ENCODE measurements at regions not wholly inside any gene's neighbourhood (a gene's known extent, or its start where the extent isn't known, plus 50 kb on each side); places are given as distances from the start of the nearest gene placed in this dataset.

DNA sequence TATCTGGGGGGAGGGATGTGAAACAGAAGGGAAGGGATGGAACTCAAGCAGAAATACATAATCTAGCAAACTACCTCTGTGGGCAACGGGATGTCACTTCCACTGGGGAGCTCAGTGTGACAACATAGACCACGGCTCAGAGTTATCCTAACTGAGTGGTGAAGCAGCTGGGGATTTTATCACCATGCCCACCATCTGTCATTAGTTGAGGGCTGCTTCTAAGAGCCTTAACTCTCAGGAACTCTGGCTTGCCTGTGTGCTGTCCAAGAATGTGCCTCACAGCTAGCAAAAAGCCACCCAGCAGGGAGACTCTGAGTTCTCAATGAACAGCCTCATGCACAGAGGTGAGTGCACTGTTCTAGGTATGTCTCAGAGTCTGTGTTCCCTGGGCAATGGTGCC is 90.6 kb upstream of the CXCL14 start:
- no peak for DNase-seq (ENCODE audit: low read depth in 4 of 4, low spot score in 3 of 4)

DNA sequence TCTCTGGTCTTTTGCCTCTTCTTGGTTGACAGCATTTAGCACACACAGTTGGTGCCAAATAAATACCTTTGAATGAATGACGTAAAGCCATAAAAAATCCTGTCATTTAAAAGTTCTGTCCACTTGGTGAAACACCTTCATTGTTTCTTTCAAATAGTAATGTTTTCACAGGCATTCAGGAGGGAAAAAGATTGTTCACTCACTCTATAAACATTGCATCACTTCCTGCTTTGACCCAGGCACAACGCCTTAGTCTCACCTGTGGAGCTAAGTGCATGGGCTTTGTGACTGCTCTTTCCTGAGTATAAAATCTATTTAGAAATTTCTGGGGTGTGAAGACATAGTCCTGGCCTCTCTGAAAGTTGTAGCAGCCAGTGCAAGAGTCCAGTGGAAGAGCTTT is 88.9 kb upstream of the CXCL14 start:
- no peak for DNase-seq (ENCODE audit: low read depth in 4 of 4, low spot score in 3 of 4)

DNA sequence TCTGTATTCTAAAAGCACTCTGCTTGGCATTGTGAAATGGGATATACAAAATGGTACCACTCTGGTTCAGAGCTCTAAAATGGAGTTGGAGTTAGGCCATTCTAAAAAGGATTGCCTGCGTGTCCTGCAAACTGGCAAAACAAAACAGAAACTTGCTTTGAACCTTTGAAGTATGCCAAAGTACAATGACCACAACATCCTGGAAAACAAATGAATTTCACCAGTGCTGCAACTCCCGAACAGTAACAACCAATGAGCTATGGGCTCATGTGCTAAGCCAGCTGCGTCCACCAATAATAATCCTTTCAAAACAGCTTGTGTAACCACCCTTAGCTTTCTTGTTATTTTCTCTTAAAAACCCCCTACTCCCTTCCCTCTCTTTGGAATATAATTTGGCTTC is 88.4 kb upstream of the CXCL14 start:
- DNase-seq (ENCODE audit: low read depth in 4 of 4, low spot score in 3 of 4) = no peak

DNA sequence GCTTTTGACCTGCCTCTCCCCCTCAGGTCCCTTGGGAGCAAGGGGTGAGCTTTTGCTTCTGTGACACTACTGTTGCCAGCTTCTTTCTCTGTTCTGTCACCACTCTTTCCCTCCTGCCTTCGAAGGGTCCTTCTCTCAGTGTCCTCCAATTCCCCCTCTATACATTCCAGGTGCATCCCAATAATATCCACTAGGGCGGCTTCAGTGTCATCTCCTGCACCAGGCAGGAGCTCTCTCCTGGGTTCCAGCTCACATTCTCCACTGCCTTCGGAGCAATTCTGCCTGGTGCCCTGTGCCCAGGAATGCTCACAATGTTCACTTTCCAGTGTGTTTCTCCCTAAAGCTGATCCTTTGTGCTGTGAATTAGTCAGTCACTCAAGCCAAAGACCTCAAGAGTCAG is 83.9 kb upstream of the CXCL14 start:
- no peak for DNase-seq (ENCODE audit: low read depth in 4 of 4, low spot score in 3 of 4)

DNA sequence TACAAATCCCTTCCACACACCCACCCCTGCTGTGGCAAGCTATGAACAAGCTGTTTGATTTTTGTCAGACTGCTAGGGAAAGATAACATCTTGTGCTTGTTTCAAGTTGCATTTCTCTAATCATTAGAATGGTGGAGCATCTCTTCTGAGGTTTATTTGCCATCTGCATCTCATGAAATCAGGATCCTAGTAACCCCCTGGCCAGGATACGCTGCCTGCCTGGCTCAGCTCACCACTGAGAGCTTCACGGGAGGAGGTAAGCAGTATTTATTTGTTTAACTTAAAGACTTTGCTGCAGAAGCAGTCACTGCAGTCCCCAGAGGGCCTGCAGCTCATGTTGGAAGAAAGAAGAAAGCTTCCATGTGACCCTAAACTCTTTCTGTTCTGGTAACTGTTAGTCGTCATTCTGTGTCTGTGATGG is 83.3 kb upstream of the CXCL14 start:
- no peak for DNase-seq (ENCODE audit: low read depth in 4 of 4, low spot score in 3 of 4)

DNA sequence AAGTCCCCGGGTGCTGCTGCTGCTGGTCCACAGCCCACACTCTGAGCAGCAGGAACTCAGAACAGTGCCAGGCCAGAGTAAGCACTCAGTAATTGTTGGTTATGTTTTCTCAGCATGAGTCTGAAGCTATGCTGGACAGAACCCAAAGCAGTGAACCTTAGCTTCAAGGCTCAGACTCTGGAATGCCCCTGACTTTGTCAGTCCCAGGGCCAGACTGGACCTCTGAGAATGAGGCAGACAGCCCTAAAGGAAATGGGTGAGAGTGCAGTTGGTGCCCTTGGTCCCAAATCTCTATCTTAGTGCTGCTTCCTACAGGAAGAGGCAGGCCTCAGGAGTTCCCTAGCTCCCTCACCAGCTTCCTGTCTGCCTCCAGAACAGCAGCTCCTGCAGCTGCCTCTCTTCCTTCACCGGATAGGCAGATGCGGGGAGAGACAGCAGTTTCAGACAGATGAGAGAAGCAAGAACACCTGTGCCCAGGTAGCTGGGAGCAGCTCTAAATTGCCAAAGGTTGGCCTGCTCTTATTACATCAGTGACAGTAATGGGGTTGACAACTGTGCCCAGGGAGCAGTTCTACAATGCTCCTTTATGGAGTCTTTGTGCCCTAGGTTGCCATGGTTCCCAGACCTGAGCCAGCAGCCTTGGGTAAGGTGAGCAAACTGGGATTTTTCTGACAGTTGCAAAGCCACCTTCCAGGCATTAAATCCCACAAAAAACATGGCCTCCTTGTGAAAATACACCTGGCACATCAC is 82.2 kb upstream of the CXCL14 start:
- peak in 2 of 4 donors; percentile 3 to 20 for DNase-seq (ENCODE audit: low read depth in 4 of 4, low spot score in 3 of 4)

DNA sequence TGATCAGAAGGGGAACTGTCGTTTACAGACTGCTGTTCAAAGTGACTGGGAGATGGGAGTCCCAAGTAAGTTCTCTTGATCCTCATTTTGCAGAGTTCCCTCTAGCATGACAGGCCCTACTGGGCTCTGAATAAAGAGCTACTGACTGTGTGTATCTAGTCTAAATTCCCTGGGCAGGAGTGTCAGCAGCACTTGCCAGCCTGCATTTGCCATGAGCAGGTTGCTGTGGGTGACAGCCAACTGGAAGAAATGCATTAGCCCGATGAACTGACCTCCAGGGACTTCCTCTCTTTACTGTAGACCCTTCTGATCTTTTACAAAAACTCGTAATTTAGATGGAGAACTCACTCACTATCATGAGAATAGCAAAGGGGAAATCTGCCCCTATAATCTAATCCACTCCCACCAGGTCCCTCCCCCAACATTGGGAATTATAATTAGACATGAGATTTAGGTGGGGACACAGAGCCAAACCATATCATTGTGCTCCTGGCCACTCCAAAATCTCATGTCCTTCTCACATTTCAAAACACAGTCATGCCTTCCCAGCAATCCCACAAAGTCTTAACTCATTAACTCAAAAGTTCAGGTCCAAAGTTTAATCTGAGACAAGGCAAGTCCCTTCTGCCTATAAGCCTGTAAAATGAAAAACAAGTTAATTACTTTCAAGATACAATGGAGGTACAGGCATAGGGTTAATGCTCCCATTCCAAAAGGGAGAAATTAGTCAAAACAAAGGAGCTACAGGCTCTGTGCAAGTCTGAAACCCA is 78.9 kb upstream of the CXCL14 start:
- no peak for DNase-seq (ENCODE audit: low read depth in 4 of 4, low spot score in 3 of 4)

DNA sequence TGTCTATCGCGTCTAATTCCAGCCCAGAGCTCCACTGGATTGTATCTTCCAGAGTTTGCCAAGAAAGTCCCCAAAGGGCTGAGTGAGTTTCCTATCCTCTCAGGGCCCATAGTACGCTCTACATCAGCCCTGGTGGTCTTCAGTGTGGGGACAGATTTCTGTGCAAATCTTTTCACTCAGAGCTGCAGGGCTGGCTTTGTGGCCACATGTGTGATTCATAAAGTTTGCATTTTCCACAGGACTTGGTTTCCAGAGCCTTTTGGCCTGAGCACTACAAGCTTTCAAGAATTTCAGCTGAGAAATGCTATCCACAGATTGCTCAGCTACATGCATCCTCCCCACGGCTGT is 76.7 kb upstream of the CXCL14 start:
- DNase-seq (ENCODE audit: low read depth in 4 of 4, low spot score in 3 of 4) = no peak

DNA sequence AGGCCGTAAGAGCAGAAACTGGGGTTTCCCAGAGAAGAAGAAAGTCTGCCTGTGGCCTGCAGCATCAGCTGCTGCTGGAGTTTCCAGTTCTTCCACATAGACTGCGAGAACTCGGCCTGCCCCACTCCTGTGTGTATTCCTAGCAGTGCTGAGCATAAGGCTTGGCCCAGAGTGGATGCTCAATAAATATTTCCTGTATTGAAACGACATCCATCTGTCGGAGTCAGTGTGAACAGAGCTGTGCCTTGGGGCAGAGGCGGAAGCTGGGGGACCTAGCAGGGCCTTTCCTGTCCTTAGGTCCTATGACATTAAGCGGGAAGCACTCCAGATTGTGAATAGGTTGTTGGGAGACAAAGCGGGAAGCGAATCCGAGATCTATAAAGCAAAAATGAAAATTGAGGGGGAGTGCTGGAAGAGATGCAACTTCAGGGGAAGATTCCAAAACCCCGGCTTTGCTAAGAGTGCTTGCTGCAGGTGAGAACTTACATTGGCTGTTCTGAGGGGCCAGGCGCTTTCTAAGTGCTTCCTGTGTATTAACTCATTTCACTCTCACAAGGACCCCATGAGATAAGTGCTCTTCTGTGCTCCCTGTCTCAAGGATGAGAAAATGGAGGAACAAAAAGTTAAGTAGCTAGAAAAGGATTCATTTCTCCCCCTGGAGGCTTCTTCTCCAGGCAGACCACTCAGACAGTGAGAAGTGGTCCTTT is 76.1 kb upstream of the CXCL14 start:
- DNase-seq (ENCODE audit: low read depth in 4 of 4, low spot score in 3 of 4) = no peak

DNA sequence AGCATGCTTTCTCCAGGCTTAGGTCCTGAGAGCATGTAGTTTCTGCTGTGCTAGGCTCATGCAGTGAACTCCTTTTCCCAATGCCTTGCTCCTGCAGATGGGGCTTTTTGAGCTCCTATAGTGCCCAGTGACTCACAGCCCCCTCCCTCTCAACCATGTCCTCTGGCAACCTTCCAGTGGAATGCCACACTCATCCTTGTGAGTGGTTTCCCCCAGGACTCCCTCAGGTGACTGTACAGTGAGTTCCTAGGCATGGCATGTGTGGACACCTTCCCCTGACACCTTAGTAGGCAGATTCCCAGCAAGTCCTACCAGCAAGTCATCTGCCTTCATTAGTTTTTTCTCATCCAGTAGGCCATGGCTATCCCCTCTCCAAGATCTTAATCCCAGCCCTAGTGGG is 72.4 kb upstream of the CXCL14 start:
- no peak for DNase-seq (ENCODE audit: low read depth in 4 of 4, low spot score in 3 of 4)

DNA sequence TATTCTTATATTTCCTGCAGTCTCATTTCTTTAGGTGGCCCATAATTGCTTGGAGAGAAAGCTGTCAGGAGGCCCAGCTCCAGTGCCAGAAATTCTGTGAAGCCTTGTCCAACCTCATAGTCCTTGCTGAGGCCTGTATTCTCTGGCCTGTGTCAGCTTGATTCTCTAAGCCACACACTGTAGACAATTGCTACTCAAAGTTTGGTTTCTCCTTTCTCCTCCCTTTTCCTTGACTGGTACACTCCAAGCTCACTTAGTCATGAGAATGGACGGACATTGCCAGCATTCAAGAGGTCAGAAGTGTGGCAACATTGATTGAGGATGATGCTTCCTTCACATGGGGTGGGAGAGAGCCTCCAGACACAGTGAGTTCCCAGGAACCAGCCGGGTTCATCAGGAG is 71.3 kb upstream of the CXCL14 start:
- no peak for DNase-seq (ENCODE audit: low read depth in 4 of 4, low spot score in 3 of 4)

DNA sequence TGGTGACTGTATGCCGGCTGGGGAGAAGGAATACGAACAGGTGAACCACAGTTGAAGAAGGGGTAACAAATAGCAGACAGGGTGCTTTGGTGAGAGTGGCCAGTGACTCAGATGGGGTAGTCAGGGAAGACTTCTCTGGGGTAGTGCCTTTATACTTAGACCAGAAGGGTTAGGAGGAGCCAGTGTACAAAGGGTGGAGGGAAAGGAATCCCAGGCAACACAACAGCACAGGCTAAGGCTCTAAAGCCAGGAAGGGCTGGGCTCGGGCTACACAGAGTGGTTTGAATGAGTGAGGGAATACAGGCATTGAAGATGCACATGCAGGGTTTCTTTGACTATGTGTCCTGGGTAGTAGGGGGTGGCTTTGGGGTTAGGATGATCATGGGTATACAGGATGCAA is 70.6 kb upstream of the CXCL14 start:
- no peak for DNase-seq (ENCODE audit: low read depth in 4 of 4, low spot score in 3 of 4)

DNA sequence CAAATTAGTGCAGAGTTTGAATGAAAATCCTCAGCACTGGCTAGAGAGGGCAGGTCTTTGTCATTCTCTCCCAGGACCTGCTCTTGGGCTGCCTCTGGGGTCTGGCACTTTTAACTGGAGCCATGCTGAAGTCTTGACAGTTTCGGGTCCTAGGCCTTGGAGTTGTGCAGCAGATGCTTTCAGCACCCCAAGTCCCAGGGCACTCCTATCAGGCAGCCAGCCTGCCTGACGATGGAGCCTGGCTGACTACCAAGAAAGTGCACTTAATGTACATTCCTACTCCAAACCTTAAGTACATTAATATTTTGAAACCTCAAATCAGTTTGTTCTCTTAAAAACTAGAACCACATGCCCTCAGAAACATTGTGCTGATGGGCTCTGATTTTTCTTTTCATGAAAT is 69.3 kb upstream of the CXCL14 start:
- DNase-seq (ENCODE audit: low read depth in 4 of 4, low spot score in 3 of 4) = no peak

DNA sequence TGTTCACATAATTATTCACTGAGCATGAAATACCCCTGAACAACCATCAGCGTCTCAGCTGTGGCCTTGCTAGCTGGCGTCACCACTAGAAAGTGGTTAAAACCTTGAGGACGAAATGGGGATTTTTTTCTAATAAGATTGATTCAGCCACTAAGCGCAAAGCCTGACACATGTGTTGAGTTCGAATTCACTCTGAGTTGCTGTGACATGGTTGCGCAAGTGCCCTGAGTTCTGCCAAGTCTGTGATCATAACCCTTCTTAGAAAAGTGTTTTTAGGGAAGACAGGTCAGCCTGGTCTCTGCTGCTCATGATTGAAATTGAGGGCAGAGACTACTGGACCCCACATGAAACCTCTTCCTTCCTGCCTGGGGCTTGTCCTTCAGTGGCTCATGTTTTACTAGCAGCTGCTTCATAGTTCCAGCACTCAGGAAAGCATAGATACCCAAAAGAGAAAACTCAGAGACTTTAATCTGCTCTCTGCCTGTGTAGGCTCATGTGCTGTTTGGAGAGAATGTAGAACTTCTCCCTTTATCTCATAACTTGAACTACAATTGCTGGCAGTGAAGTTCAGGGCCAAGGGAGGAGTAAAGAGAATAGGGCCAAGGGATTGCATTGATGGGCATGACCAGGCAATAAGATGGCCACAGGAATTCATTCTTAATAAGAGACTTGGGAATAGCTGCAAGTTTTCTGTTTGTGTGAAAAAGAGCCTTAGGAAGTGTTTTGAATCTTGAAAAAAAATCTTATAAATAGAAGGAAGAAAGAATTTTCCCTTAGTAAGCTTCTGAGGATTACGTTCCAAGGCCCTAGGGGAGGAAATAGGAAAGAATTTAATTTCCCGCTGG is 66.8 kb upstream of the CXCL14 start:
- no peak for DNase-seq (ENCODE audit: low read depth in 4 of 4, low spot score in 3 of 4)

DNA sequence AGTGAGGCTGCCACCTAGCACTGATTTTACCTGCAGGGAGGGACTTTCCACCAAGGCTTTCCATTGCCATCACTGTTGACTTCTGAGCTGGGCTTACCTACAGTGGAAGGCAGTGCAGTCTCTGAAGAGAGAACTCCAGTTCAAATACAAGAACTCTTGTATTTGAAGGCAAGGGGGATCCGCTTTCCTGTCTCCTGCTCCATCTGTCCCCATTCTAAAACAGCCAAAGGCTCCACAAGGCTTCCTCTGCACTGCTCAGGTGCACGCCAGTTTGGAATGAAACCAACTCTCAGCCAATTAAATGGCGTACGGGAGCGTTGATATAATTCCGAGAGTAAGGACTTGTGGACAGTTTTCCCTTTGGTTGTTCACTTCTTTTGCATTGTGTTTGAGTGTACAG is 66.0 kb upstream of the CXCL14 start:
- DNase-seq (ENCODE audit: low read depth in 4 of 4, low spot score in 3 of 4) = no peak

DNA sequence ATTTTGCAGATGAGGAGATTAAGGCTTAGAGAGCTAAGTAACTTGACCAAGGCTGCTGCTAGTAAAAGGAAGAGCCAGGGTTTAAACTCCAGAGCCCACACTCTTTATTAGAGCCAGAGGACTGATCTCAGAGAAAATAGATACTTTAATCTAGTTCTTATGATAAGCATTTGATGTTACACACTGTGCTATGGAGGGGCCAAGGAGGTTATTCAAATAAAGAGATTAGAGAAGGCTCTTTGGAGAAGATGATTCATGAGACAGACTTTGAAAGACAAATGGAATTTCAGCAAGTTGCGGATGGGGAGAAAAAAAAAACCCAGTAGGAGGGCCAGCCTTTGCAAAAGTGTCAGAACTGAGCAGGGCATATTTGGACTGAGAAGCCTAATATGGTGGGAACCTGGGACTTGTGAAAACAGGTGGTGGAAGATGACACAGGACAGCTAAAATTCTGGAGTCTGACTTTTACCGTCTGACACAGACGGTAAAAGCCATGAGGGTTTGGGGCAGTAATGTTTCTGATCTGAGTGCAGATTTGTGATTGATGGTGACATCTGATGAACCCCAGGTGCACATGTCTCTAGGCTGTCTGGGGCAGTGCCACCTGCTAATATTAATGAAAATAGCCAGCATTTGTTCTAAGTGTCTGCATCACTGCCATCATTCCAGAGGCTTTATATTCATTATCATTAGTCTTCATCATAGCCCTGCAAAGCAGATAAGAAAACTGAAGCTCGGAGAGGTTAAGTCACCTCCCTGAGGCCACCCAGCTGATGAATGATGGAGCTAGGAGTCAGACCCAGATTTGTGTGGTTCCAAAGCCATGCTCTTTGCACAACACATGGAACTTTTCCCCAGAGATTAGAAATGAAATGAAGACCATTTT is 65.3 kb upstream of the CXCL14 start:
- DNase-seq (ENCODE audit: low read depth in 4 of 4, low spot score in 3 of 4) = no peak

DNA sequence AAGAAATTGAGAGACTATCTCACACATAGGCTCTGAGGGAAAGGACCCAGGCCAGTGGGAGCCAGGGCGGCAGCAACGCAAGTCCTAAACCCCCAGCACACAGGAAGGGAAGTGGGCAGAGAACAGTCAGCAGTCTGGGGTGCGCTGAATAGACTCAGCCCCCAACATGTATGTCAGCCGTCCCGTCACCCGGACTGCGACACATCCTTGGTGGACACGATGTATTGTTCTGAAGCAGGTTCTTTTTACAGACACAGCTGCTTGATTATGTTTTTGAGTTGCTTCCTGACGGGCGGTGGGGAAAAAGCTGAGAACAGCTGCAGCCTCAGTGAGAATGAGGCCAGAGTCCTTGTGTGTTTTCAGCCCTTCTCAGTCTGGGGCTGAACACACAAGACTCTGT is 64.1 kb upstream of the CXCL14 start:
- no peak for DNase-seq (ENCODE audit: low read depth in 4 of 4, low spot score in 3 of 4)

DNA sequence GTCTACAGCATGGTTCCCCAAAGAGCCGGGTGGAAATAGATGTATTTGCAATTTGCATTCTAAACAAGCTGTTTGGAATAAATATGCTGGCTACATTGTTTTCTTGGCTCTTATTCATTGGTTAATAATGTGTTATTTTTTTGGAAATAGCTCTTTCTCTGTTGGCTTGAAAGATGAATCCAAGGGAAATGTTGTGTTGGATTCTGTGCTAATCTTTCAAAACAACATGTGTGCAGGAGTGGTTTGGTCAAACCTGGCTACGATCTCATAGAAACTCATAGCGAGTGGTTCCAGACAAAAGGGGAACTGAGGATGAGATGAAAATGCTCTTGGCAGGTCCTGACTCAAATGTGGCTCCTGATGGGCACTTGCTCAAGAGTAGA is 63.7 kb upstream of the CXCL14 start:
- DNase-seq (ENCODE audit: low read depth in 4 of 4, low spot score in 3 of 4) = no peak

DNA sequence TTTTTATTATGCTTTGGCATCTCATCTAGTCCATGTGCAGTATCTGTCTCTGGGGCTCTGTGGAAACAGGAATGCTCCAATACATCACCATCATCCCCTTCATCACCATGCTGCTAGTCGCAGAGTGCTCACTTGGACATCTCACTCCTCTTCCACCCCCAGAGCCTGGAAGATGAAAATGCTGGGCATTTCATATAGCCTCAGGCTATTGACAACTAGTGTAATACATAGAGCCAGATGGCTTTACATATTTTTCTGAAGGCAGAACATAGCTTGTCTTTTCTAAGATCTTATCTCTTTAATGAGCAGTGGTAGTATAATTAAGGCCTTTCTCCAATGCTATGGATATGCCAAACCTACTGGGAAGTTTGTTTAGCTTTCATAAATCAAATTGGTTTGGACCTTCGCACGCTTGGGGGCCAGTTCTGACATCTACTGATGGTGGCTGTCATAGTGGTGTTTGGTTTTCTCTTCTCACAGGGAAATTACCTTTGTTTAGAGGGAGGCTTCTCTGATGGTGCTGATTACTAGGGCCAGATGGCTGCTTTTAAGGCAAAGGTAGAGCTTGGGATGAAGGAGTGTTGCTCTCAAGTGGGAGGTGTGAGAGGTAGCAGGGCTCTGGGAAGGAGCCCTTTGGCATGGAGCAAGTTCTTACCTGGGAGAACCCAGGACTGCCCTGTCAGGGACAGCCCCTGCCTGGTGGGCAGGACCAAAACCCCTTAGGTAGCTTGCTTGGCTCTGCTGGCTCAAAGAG is 63.1 kb upstream of the CXCL14 start:
- no peak for DNase-seq (ENCODE audit: low read depth in 4 of 4, low spot score in 3 of 4)
